ENCODE measurements at regions not wholly inside any gene's neighbourhood (a gene's known extent, or its start where the extent isn't known, plus 50 kb on each side); places are given as distances from the start of the nearest gene placed in this dataset.
"Not testable (repeated sequence)": the region's sequence is repeated elsewhere in the genome, so short reads cannot be mapped to it uniquely, and the experiment has no call there.

DNA sequence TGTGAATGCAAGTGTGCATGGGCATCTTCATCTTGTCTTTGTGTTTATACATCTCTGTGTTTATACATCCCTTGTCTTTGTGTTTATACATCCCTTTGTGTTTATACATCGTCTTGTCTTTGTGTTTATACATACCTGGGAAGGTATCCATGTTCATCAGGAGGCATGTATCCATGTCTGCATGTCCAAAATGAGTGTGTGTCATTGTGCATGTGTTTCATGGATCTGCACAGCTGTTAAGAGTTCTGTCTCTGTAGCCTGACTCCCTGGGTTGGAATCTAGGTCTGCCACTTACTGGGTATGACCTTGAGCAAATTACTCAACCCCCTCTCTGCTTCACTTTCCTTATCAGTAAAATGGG is 50.1 kb upstream of the SIRPA start:
- DNase-seq: no peak

DNA sequence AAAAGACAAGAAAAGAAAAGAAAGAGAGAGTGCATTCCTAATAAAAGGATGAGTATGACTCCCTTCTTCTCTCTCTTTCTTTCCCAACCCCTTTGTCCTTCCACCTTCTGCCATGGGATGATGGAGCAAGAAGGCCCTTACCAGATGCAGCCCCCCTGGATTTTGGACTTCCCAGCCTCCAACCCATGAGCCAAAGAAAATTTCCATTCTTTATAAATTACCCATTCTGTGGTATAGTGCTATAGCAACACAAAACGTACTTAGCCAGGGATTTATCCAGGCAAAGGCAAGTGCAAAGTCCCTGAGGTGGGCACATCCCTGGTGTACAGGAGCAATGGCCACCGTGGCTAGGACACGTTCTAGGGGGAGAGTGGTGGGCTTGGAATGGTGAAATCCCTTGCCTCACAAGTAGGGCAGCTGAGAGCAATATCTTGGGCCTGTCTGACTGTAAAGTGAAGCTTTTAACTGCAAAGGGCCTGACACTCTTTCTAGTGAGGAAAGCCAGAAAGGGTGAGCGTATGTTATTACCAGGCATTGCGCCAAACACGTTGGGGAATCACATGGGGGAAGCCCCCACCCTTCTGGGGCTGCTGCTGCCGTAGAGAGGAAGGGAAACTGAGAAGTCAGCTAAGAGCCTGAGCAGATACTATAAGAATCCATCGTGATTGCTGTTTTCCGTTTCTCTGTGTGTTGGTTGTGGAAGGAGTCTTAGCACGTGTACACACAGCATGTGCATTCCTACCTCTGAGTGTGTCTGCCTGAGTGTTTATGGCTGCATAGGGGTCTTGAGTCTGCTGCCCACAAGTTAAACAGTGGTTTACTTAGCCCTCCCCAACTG is 50.7 kb upstream of the SIRPA start:
- no peak for DNase-seq

DNA sequence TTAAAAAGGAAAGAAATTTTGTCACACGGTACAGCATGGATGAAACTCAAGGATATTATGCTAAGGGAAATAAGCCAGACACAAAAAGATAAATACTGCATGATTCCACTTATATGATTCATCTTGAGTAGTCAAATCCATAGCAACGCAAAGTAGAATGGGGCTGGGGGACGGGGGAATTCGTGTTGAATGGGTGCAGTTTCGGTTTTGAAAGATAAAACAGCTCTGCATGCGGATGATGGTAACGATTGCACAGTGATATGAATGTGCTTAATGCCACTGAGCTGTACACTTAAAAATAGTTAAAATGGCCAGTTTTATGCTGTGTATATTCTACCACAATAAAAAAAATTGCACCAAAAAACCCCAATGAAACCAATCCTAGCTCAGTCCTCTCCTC is 52.9 kb upstream of the SIRPA start:
- DNase-seq: no peak

DNA sequence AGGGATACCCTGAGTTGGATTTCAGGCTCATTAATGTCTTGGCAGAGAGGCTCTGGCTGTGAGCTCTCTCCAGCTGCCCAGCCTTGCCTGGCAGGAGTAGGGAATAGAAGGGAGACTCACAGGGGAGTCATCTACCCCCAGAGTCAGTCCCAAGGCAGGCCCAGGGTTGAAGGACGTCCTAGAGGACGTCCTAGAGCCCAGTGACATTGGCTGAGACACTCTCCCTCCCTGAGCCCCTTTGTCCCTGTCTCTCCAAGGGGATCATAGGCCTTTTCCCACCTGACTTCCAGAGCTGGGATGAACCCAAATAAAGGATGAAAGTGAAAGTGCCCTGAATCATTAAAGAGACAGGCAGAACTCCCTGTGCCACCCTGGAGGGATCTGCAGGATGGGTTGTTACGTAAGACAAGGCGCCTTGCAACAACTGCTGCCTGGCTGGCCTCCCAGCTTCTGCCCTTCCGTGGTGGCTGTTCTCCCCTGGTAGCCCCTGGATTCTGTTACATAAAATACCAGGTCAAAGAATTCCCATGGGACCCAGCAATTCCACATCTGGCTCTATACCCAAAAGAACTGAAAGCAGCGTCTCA is 53.6 kb upstream of the SIRPA start:
- DNase-seq: no peak

GRCh38 chr20:1840817-1841553 is 54.2 kb upstream of the SIRPA start:
- no peak for DNase-seq

DNA sequence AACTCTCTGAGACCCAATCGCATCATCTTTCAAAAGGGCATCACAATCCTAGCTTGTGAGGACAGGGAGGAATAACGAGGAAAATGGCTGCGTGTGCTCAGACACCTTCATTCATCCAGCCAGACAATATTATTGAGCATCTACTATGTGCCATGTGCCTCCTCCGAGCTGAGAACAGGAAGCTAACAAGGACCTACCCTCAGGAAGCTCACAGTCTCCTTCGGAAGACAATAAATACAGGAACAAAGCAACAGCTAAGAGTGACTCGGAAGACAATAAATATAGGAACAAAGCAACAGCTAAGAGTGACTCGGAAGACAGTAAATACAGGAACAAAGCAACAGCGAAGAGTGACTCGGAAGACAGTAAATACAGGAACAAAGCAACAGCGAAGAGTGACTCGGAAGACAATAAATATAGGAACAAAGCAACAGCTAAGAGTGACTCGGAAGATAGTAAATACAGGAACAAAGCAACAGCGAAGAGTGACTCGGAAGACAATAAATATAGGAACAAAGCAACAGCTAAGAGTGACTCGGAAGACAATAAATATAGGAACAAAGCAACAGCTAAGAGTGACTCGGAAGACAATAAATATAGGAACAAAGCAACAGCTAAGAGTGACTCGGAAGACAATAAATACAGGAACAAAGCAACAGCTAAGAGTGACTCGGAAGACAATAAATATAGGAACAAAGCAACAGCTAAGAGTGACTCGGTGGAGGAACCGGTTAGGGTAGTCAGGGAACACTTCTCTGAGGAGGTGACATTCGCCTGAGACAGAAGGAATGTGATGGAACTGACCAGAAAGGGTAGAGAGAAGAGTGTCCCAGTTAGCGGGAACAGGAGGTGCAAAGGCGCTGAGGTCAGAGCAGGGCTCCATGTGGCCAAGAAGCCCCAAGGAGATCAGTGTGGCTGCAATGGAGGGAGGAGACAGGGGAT is 55.6 kb upstream of the SIRPA start:
- not testable (repeated sequence) for DNase-seq

DNA sequence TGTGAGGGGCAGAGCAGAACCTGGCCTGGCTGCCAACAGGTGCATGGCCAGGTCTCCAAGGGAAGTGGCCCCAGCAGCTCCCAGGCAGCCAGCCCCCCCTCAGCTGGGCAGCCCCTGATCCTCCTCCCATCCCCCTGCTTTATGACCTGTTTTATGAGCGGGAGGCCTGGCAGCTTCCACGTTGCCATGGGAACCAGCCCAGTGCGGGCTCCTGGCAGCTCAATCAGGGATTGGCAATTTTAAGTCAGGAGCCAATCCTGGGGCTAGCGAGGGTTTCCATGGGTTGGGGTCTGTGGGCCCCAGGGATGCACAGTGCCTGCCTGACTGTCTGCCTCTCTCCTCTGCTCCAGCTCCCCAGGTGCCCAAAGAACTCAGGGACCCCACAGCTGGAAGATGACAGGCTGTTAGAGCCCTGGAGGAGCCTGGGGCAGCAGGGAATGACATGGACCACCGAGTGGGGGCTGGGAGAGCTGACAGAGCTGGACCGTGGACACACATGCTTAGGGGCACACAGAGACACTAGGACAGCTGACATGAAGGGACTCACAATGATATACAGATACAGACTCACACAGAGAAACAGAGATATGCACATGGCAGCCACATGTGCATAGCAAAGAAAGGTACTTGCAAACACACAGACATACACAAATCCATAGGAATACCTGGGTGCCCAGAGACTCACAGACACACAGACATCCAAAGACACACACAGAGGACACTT is 56.5 kb upstream of the SIRPA start:
- no peak for DNase-seq

DNA sequence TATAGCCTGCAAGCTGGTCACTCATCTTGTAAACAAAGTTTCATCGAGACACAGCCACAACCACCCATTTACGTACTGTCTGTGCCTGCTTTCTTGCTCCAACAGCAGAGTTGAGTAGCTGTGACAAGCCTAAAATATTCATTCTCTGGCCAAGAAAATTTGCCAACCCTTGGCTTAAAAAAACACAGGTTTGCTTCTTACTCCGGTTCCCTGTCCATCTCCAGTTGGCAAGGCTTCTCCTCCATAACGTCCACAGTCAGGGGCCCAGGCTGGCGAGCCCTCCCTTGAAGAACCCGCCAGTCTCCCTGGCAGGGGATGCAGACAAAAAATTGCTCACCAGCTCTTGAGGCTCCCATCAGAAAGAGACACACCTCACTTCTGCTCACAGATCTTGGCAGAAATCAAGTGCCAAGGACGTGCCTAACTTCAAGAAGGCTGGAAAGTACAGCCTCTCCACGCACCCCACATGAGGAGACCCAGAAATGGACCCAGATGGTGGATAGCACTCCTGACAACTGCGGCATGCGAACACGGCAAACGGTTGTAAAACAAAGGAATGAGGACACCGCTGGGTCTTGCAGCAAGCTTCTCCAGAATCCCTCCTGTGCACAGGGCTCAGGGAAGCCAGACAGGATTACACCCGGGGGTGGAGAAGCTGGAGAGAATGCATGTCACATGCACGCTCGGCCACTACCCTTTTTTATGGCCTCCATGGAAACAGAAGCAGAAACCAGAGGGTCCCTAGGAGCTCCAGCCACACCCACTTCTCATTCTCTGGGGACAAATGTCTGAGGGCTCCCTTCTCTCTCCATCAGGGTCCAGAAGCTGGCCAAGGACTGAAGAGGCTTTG is 59.8 kb upstream of the SIRPA start:
- no peak for DNase-seq

- DNase-seq: no peak
These were observed 61.2 kb upstream of the SIRPA start for GRCh38 chr20:1833728-1834726.

- DNase-seq: no peak
These were observed 62.0 kb upstream of the SIRPA start for GRCh38 chr20:1833216-1833615.

DNA sequence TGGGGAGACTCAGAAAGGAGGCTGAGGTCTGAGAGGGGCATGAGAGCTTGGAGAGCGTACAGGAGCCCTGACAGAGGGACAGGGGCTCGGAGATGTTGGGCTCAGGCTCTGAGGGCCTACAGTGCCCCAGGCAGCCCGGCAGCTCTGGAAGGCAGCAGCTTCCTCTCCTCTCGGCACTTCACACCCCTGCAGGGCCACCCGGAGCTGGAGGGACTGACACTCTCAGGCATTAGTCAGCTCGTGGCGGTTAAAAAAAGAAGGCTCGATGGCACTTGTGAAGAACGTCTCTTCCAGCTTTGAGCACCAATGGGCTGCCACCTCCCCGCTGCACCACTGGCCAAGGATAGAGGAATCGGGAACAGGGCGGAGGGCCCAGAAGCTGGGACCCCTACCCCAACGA is 62.6 kb upstream of the SIRPA start:
- DNase-seq: no peak

- no peak for DNase-seq
These were observed 63.6 kb upstream of the SIRPA start for GRCh38 chr20:1831606-1832005.

GRCh38 chr20:1831096-1831495 is 64.1 kb upstream of the SIRPA start:
- DNase-seq: no peak

- DNase-seq: no peak
These were observed 65.0 kb upstream of the SIRPA start for GRCh38 chr20:1830240-1830639.

GRCh38 chr20:1829531-1829930 is 65.7 kb upstream of the SIRPA start:
- DNase-seq: no peak

DNA sequence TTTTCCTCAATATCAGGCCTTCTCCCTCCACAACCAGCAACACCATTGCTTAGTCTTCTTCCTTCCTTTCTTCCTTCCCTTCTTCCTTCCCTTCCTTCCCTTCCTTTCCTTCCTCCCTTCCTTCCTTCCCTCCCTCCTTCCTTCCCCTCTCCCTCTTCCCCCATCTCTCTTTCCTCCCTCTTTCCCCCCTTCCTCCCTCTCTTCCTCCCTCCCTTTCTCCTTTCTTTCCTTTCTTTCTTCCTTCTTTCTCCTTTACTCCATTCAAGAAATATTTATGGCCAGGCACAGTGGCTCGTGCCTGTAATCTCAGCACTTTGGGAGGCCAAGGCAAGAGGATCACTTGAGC is 66.4 kb upstream of the SIRPA start:
- DNase-seq: no peak

GRCh38 chr20:1827974-1828785 is 67.0 kb upstream of the SIRPA start:
- DNase-seq: no peak

DNA sequence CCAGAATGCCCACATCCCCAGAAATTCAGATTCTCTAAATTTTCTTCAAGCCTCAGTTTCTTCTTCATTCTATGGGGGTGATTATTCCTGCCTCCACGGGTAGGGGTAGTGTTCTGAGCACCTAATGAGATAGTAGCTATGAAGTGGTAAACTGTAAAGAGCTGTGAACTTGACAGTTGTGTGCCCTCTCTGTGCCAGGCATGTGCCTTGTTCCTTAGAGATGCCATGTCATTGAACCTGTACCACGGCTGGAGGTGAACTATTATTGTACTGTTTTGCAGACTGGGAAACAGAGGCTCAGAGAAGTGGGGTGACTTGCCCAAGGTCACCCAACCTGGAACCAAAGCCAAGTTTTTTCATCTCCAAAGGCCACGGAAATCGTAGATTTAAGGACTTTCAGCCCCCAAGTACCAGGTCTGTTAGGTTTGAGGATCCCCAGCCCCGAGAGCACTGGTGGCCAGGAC is 67.7 kb upstream of the SIRPA start:
- DNase-seq: no peak

- no peak for DNase-seq
These were observed 69.2 kb upstream of the SIRPA start for GRCh38 chr20:1825938-1826445.
